ENCODE measurements at regions not wholly inside any gene's neighbourhood (a gene's known extent, or its start where the extent isn't known, plus 50 kb on each side); places are given as distances from the start of the nearest gene placed in this dataset.

GRCh38 chr2:159855557-159856061 is 57.6 kb upstream of the CD302 start:
- peaks cover 38 to 44% of the 10 kb centered on the region in 2 experiments for H3K4me1 ChIP-seq (ENCODE audit: control insufficient read depth in 1 of 2, insufficient read depth in 1 of 2, low read depth in 1 of 2, low read length in 1 of 2)
- peak overlapping the region; percentile 88 for H3K27ac ChIP-seq
- peak overlapping the region; percentile 26 to 47 for H3K4me3 ChIP-seq (ENCODE audit: low read depth in 1 of 2, low read length in 1 of 2)
- H3K27me3 ChIP-seq: no peaks in the 10 kb centered on the region
- peaks cover 16% of the 10 kb centered on the region for H3K36me3 ChIP-seq
- TF ChIP-seq CTCF (IDR thresholded peaks at IDR 0.05): peak; percentile 5
- no peaks in the 10 kb centered on the region for H3K9me3 ChIP-seq

- H3K27ac ChIP-seq: peak overlapping the region; percentile 88
- TF ChIP-seq CTCF (IDR thresholded peaks at IDR 0.05): no peak
Measured at GRCh38 chr2:159855143-159855542, 57.1 kb upstream of the CD302 start.

GRCh38 chr2:159854481-159854880 is 56.5 kb upstream of the CD302 start:
- TF ChIP-seq CTCF (IDR thresholded peaks at IDR 0.05): no peak
- peaks cover 27% of the 10 kb centered on the region for H3K36me3 ChIP-seq
- H3K9me3 ChIP-seq: no peaks in the 10 kb centered on the region
- H3K27ac ChIP-seq: peak overlapping the region; percentile 88
- H3K27me3 ChIP-seq: no peaks in the 10 kb centered on the region
- peaks cover 26 to 33% of the 10 kb centered on the region in 2 experiments for H3K4me1 ChIP-seq (ENCODE audit: control insufficient read depth in 1 of 2, insufficient read depth in 1 of 2, low read depth in 1 of 2, low read length in 1 of 2)
- H3K4me3 ChIP-seq (ENCODE audit: low read depth in 1 of 2, low read length in 1 of 2): peak overlapping the region in 1 of 2 experiments; percentile 47

More at GRCh38 chr2:159855143-159855542, 57.1 kb upstream of the CD302 start:
- Histone ChIP-seq H3K36me3 (peaks cover 20% of the 10 kb centered on the region), H3K27me3 (no peaks in the 10 kb centered on the region), H3K4me1 (ENCODE audit: control insufficient read depth in 1 of 2, insufficient read depth in 1 of 2, low read depth in 1 of 2, low read length in 1 of 2) (peaks cover 33 to 40% of the 10 kb centered on the region in 2 experiments), H3K9me3 (no peaks in the 10 kb centered on the region), H3K4me3 (ENCODE audit: low read depth in 1 of 2, low read length in 1 of 2) (peak overlapping the region; percentile 26 to 47)

GRCh38 chr2:159853101-159853500 is 55.1 kb upstream of the CD302 start:
- TF ChIP-seq CTCF (IDR thresholded peaks at IDR 0.05): no peak
- Histone ChIP-seq H3K27ac (no peak overlapping the region), H3K4me1 (ENCODE audit: control insufficient read depth in 1 of 2, insufficient read depth in 1 of 2, low read depth in 1 of 2, low read length in 1 of 2) (peaks cover 22% of the 10 kb centered on the region in 2 experiments)

GRCh38 chr2:159851941-159852340 is 53.9 kb upstream of the CD302 start:
- H3K9me3 ChIP-seq: no peaks in the 10 kb centered on the region
- peaks cover 22% of the 10 kb centered on the region in 2 experiments for H3K4me1 ChIP-seq (ENCODE audit: control insufficient read depth in 1 of 2, insufficient read depth in 1 of 2, low read depth in 1 of 2, low read length in 1 of 2)
- H3K36me3 ChIP-seq: peaks cover 51% of the 10 kb centered on the region
- H3K4me3 ChIP-seq (ENCODE audit: low read depth in 1 of 2, low read length in 1 of 2): no peak overlapping the region
- H3K27ac ChIP-seq: no peak overlapping the region
- TF ChIP-seq CTCF (IDR thresholded peaks at IDR 0.05): no peak
- no peaks in the 10 kb centered on the region for H3K27me3 ChIP-seq

More at GRCh38 chr2:159853101-159853500, 55.1 kb upstream of the CD302 start:
- no peaks in the 10 kb centered on the region for H3K27me3 ChIP-seq
- no peaks in the 10 kb centered on the region for H3K9me3 ChIP-seq
- peaks cover 40% of the 10 kb centered on the region for H3K36me3 ChIP-seq
- no peak overlapping the region for H3K4me3 ChIP-seq (ENCODE audit: low read depth in 1 of 2, low read length in 1 of 2)

All from neutrophil (primary cell).